Bronchial epithelial cell (primary cell): ENCODE measurements at regions not wholly inside any gene's neighbourhood (a gene's known extent, or its start where the extent isn't known, plus 50 kb on each side); places are given as distances from the start of the nearest gene placed in this dataset.

Source experiments
- DNase-seq: peaks from one replicate; pipeline ENCODE4 v3.0.0-alpha.2; 2010; ENCODE audit warnings: low read depth
- FAIRE-seq: peaks from 2 replicates; lab custom pipeline; 2011; peaks lifted over from hg19 to GRCh38; lab: Jason Lieb, UNC
- H3K27me3 ChIP-seq: 2 replicates; pipeline ENCODE4 v1.5.1; 2011; ENCODE audit warnings: low read length; ENCODE audit not compliant: control insufficient read depth, insufficient read depth
- H3K36me3 ChIP-seq: 2 replicates; pipeline ENCODE4 v1.5.1; 2011; ENCODE audit warnings: low read length; ENCODE audit not compliant: control insufficient read depth, insufficient read depth
- H3K4me3 ChIP-seq: 2 replicates; pipeline ENCODE4 v1.5.1; 2011; ENCODE audit warnings: mild to moderate bottlenecking, low read depth, low read length, control low read depth
- CTCF ChIP-seq: IDR thresholded peaks from 2 replicates; pipeline ENCODE4 v1.5.1; 2011; ENCODE audit warnings: mild to moderate bottlenecking, moderate library complexity, low read length, control low read depth, inconsistent platforms; ENCODE audit not compliant: insufficient read depth, severe bottlenecking

- no peaks in the 10 kb centered on the region for H3K27me3 ChIP-seq
These were observed 306.5 kb downstream of the IL20RB start for GRCh38 chr3:137264071-137264820.

GRCh38 chr3:137264843-137265330, 307.1 kb downstream of the IL20RB start:
- no peak overlapping the region for H3K4me3 ChIP-seq
- no peak for FAIRE-seq
- TF ChIP-seq CTCF, result no peak
- H3K27me3 ChIP-seq, result no peaks in the 10 kb centered on the region
- H3K36me3 ChIP-seq, result no peaks in the 10 kb centered on the region
- DNase-seq, result no peak

More at GRCh38 chr3:137264071-137264820, 306.5 kb downstream of the IL20RB start:
- no peak for TF ChIP-seq CTCF
- DNase-seq, result no peak
- FAIRE-seq, result no peak
- H3K4me3 ChIP-seq, result no peak overlapping the region
- H3K36me3 ChIP-seq, result no peaks in the 10 kb centered on the region

GRCh38 chr3:137282871-137283270, 325.1 kb downstream of the IL20RB start:
- DNase-seq, result no peak
- FAIRE-seq, result no peak
- no peak overlapping the region for H3K4me3 ChIP-seq
- H3K36me3 ChIP-seq, result no peaks in the 10 kb centered on the region
- no peak for TF ChIP-seq CTCF
- no peaks in the 10 kb centered on the region for H3K27me3 ChIP-seq

GRCh38 chr3:137285924-137286323, 328.1 kb downstream of the IL20RB start:
- FAIRE-seq (no peak), DNase-seq (no peak)
- no peak for TF ChIP-seq CTCF
- Histone ChIP-seq H3K36me3 (no peaks in the 10 kb centered on the region), H3K27me3 (no peaks in the 10 kb centered on the region), H3K4me3 (no peak overlapping the region)

- no peak for DNase-seq
- no peaks in the 10 kb centered on the region for H3K27me3 ChIP-seq
- no peak overlapping the region for H3K4me3 ChIP-seq
- H3K36me3 ChIP-seq, result no peaks in the 10 kb centered on the region
- no peak for TF ChIP-seq CTCF
- no peak for FAIRE-seq
These were observed 335.3 kb downstream of the IL20RB start for GRCh38 chr3:137293086-137293485.
